Left kidney (tissue), 1 donor: ENCODE measurements at regions not wholly inside any gene's neighbourhood (a gene's known extent, or its start where the extent isn't known, plus 50 kb on each side); places are given as distances from the start of the nearest gene placed in this dataset.
"Not testable (repeated sequence)": the region's sequence is repeated elsewhere in the genome, so short reads cannot be mapped to it uniquely, and the experiment has no call there.

Experiments used
- DNase-seq: peaks from one replicate; pipeline ENCODE4 v3.0.0-alpha.2; 2013

DNA sequence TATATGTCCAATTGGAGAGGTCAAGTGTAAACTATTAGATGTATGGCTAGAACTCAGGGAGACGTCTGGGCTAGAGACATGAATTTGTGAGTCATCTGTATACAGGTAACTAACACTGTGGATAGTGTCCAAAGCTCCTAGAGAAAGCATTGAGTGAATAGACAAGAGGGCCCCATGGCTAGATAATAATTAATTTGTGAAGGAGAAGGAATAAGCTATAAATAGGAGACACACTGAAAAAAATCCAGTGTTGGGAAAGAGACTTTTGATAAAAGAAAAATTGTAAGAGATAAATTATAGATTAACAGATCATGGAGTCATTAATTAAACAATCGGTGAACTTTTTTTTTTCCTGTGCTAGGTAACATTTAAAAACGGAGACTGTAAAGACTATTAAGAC lies 326.6 kb upstream of the PRICKLE1 start:
- DNase-seq: no peak

DNA sequence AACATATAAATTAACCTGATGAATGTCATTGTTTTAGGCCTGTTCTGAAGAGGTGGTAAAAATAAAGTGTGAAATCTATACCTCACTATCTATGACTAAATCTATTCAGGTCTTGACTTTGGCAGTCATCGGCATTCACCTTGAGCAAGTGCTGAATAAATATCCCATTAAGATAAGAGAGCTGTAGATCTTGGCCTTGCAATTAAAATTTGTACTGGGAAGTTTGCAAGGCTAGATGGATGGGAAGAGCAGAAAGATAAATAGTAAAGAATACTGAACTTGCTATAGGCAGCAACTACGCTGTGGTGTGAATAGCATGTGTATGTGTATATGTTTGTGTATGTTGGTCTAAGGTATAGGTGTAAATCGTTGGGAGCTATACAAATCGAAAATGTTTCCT lies 325.9 kb upstream of the PRICKLE1 start:
- DNase-seq: no peak

DNA sequence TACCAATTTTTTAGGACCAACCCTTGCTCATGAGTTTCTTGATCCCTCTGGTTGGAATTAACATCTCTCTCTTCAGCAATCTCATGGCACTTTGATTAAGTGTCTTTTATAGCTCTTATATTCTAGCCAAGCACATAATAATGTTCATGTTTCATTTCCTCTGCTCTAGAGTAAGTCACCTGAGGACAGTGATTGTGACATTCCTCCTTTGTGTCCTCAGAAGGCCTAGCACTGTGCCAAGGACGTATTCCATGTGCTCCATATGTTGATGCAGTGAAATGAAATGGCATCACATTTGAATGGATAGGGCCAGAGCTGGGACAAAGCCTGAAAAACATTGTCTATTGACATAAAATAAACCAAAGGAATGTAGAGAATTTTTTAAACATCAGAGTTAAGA lies 322.8 kb upstream of the PRICKLE1 start:
- no peak for DNase-seq

DNA sequence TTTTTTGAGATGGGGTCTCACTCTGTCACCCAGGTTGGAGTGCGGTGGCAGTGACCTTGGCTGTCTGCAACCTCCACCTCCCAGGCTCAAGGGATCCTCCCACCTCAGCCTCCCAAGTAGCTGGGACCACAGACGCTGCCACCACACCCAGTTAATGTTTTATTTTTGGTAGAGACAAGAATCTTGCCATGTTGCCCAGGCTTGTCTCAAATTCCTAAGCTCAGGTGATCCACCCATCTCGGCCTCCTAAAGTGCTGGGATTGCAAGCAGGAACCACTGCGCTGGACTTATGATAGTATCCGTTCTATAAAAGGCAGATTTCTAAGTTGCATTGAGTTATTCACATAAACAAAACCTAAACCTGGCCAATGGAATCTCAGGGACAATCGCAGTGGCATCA lies 321.1 kb upstream of the PRICKLE1 start:
- no peak for DNase-seq

DNA sequence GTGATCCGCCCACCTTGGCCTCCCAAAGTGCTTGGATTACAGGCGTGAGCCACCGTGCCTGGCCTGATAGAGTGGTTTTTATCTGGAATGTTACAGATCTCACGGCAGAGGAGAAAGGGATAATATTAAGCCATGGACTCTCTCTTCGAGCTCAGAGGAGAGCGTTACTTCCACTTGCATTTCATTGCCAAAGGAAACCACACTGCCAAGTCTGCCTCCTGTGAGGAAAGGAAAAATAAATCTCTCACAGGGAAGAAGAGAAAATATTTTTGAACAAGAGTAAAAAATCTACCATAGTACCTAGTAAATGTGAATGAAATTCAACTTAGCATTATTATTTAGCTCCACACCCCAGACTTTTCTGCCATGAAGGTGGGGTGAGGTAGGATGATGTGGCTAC lies 319.2 kb upstream of the PRICKLE1 start:
- DNase-seq: no peak

DNA sequence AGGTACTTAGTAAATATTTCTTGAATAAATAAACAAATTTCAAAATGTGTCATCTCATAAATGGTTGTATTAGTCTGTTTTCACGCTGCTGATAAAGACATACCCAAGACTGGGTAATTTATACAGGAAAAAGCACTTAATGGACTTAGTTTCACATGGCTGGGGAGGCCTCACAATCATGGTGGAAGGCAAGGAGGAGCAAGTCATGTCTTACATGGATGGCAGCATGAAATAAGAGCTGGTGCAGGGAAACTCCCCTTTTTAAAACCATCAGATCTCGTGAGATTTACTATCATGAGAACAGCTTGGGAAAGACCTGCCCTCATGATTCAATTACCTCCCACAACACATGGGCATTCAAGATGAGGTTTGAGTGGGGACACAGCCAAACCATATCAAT lies 317.3 kb upstream of the PRICKLE1 start:
- not testable (repeated sequence) for DNase-seq

DNA sequence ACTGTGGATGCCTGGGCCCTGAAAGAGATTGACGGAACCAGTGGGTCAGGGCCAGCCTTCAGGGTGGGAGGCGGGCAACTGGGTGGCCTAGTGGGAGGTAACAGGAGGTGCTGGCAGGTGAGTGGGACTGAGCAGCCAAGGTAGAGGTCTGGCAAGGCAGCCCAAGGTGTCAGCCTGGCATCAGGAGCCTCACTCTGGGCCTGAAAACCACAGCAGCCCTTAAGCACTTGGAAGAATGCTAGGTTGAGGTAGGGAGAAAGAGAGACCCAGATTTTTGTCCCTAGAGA lies 315.8 kb upstream of the PRICKLE1 start:
- no peak for DNase-seq

DNA sequence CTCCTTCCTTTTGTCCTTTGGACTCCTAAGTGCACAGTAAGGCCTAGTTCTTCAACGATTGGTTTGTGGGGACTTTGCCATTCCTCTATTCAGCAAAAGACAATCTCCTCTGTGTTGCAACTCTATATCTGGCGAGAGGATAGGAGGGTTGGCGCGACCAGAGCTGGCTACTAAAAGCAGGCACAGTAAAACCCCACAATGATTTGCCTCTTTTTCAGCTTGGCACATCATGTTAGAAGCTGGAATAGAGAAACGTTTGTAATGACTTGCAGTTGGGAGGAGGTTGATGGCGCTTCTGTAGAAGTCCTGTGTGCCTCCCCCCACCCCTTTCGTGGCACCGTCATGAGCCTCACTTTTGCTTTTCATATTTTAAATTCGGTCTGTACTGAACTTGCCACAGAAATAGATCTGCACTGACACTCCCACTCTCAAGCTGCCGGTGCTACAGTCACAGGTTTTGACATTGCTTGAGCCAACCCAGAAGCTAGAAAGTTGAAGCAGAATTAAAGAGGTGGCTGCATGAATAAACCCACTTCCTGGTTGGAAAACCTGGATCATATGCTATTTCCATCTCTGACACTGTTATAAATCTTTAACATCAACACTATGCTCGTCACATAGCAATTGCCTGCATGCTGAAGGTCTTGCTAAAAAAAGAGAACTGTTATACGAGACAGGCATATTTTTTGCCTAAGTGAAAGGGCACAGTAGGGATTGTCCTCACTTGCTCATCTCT lies 315.3 kb upstream of the PRICKLE1 start:
- no peak for DNase-seq

DNA sequence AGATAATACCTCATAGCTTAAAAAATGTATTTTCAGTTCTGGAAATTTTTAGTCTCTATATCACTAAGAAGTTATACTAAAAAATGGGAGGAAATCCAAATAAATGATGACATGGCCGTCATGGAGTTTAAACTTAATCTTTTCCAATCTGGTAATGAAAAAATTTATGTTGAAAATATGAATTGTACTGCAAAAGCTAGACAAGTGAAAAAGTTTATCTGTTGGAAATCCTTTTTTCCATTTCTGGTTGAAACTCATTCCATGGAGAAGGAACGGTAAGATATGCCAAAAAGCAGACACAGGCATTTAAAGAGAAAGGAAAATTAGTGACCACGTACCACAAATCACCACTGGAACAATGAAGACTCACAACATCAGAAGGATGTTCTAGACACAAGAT lies 314.2 kb upstream of the PRICKLE1 start:
- DNase-seq: no peak

DNA sequence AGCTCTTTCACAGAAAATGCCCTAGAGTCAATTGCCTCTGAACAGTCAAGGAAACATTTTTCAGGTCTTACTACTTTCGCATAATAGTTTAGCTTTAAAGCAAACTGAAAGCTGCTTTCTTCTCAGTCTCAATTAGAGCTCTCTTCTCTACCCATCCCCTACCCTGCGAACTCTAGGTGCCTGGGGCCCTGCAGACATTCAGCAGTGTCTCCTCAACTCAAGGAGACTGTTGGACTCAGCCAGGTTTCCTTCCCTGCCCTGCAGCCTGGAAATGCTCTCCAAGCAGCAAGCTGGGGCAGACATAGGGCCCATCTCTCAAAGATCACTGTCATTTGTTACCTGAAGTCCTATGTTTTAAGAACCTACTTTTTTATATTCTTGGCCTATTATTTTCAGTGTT lies 312.5 kb upstream of the PRICKLE1 start:
- no peak for DNase-seq

DNA sequence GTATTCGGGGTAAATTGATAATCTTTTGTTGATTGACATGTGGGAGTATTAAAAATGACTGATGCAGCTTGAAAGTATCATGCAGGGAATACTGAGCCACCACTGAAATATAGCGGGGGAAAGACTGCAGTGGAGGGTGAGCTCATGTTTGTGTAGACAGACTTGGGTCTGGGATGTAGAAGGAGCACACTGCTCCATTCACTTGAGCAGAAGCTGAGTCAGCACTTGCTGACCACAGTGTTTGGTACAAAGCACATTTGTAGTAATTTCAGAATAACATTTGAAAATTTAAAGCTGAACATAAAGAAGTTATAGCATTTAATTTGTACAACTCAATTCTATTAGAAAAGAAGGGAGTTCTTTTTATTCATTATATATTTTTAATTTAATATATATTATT lies 304.3 kb upstream of the PRICKLE1 start:
- DNase-seq: no peak

DNA sequence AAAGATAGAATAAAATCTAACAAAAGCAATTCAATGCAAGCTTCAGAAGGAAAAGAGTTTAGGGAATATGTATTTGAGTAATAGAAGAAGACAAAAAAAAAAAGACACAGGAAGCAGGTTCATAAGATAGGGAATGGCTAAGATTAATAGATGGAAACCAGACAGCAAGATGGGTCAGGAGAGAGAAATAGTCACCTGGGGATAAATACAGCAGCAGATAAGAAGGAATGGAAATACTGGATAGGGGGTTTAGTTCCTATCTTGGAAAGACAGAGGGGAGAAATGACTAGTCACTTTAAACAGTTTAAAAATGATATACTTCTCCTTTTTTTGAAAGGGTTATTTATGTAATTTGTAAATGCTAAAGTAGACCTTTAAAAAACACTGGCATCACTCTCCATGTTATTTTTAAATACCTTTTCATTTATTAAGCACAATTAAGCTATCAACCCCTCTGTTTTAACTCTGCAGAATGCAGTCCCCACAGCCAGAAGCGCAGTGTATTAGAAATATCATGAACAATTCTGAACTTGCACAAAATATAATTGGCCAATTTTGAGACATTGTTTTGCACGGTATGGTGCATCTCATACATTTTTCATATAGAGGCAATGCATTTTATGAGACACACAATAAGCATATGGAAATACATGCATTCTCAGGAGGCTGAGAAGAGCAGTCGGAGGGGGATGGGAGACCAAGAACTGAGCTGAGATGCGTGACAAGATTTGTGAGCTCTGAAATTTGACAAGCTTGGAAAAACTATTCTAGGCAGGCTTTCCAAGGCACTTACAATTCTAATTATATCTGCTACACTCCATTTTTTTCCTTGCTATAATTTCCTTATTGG lies 303.4 kb upstream of the PRICKLE1 start:
- no peak for DNase-seq

DNA sequence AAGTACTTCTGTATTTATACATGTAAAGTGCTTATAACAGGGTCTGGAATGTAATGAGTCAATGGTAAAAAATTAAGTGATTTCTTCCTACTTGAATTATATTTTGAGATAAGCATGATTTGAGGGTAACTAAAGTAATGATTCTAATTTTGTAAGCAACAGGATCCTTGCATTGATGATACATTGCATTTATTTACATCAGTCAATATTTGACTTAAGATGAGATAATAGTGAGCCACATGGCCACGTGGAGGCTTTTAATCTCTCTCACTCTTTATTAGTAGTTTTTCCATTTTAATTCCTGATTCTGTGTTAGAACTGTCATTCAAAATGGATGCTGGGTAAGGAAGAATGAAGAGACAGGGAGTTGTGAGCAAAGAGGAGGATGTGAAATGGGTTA lies 298.1 kb upstream of the PRICKLE1 start:
- no peak for DNase-seq

DNA sequence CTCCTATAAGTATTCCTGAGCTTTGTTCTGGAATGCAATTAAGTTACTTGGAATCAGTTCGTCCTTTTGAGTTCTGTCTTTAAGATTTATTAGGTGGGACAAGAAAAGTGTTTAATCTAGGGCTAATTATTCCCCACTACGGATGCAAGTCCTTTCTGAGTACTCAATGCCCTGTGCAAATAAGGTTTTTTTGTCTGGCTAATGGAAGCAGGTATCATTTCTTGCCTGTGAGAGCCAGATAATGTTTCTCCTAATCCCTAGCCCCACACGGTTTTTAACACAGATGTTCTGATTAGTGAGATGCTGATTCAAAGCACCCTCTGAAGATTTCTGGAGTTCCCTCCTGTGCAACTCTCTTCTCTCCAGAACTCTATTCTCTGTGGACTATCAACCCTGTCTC lies 296.6 kb upstream of the PRICKLE1 start:
- DNase-seq: no peak

DNA sequence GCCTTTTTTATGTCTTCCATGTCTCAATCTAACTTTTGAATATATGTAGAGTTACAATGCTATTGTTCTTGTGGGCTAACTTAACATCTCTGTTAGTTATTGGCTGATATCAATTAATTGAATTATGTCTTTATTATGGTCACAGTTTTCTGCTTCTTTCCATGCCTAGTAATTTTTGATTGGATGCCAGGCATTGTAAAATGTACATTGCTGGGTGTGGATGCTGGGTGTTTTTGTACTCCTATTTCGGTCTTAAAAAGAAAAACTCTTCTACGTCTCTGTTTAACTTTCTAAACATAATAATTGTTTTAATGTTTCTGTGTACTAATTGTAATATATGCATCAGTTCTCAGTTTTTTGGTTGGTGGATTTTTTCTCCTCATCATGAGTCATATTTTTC lies 296.1 kb upstream of the PRICKLE1 start:
- no peak for DNase-seq

DNA sequence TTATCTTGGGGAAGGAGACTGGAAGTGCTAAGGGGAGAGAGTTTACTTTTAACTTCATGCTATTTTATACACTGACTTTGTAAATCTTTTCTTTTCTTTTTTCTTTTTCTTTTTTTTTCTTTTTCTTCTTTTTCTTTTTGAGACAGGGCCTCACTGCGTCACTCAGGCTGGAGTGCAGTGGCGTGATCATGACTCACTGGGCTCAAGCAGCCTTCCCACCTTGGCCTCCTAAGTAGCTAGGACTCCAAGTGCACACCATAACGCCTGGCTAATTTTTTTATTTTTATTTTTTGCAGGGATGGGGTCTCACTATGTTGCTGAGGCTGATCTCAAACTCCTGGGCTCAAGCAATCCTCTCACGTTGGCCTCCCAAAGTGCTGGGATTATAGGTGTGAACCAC lies 294.6 kb upstream of the PRICKLE1 start:
- DNase-seq: no peak

DNA sequence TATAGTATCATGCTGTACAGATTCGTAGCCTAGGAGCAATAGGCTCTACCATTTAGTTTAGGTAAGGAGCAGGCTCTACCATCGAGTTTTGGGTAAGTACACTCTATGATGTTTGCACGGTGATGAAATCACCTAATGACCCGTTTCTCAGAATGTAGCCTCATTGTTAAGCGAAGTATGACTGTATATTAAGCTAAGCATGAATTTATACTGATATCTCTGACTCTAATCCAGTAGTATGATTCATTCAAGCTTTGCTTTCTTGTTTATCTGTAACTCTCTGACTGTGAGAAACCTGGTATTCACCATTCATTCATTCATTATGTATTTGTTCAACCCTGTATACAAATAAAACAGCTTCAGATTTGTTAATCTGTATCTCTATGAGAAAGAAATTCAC lies 283.9 kb upstream of the PRICKLE1 start:
- no peak for DNase-seq

DNA sequence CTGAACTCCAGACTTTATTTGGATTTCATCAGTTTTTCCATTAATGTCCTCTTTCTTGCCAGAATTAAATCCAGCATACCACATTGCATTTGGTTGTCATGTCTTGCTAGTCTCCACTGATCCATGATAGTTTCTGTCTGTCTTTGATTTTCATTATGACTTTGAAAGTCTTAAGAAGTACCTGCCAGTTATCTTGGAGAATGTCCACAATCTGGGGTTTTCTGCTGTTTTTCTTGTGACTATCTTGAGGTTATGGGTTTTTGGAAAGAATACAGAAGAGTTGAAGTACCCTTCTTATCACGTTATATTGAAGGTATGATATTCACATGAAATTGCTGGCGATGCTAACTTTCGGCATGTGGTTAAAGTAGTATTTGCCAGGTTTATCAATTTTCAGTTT lies 282.3 kb upstream of the PRICKLE1 start:
- DNase-seq: no peak

DNA sequence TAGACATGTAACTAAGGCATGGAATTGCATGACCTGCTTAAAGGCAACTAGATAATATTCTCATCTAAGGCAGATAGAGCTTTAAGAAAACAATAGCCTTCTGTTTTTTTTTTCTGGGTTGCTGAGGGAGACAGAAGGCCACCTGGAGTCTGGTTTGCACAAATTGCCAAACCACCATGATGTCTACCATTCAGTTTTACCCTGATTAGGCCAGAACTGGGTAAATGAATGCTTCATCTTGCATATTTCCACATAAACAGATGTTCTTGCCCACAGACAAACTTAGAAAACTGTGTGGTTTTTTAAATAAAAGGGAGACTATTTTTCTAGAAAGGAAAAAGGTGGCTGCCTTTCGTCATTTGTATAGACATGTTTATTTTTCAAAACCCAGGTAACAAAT lies 278.7 kb upstream of the PRICKLE1 start:
- DNase-seq: no peak

DNA sequence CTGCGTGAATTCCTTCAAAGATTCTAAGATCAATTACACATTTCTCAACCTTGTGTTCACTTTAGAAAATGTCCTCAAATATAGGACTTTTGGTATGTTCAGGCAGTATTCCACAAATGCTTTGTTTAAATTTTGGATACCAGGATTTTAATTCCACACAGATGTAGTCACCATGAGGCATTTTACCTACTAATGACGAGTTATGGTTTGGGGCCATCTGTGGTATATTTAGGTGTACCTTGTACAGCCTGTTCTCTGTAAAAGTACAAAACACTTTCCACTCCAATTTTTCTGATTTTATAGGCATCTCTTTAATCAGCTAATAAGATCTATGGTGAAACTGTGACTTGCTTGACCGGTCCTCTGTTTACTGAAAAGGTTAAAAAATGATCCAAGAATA lies 275.7 kb upstream of the PRICKLE1 start:
- DNase-seq: no peak

DNA sequence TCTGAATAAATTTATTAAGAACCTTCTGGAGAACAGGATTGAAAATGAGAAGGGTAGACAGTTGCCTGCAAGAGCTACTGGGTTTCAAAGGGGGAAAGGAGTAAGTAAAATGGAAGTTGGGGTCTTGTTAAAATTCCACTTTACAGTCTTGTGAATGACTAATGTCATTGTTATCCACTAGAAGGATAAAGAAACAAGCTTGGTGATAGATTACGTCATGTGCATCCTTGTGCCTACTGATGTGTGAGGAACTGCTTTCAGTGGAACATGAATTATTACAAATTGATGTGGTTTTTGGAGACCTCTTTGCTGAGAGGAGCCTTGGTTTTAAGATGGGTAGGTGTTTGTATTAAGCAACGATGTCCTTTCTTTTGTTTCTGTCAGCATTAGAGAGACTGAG lies 272.5 kb upstream of the PRICKLE1 start:
- DNase-seq: no peak

DNA sequence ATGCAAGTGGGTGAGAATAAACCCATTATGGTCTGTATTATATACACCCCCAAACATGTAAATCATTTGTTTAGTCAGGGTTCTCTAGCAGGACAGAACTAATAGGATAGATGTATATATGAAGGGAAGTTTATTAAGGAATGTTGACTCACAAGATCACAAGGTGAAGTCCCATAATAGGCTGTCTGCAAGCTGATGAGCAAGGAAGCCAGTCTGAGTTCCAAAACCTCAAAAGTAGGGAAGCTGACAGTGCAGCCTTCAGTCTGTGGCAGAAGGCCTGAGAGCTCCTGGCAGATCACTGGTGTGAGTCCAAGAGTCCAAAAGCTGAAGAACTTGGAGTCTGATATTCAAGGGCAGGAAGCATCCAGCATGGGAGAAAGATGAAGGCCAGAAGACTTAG lies 270.8 kb upstream of the PRICKLE1 start:
- DNase-seq: not testable (repeated sequence)

DNA sequence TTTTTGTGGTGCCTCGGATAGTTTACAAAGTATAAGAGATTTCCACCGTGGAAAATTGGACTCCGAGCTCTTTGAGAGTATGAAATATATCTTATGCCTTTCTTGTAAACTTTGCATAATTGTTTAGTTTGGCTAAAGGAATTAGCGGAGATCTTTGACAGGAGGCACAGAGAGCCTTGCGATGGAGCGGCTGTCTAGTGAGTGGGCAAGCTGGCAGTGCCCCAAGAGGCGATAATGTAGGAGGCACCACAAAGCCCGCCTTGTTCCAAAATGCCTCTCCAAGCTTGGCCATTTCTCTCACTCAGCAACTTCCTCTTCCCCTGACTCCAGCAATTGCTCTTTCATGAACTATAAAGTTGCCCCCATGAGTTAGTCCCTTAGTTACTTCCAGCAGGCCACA lies 270.1 kb upstream of the PRICKLE1 start:
- DNase-seq: no peak

DNA sequence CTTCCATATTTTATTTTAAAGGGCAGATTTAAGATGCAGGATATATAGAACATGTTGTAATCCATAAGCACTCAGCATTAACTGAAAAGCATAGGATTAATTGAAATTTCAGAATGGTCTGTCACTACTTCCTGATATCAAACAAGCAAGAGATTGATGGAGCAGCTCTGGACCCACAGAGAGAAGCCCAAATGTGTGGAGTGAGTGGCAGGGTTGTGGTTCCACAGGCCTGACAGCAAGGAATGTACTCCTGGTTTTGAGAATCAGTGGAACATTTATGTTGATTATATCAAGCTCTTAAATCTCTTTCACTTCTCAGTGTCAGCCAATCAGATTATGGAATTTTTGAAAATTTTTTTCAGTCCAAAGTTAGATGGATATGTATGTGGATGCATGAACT lies 267.6 kb upstream of the PRICKLE1 start:
- no peak for DNase-seq
